ENCODE measurements at regions not wholly inside any gene's neighbourhood (a gene's known extent, or its start where the extent isn't known, plus 50 kb on each side); places are given as distances from the start of the nearest gene placed in this dataset.

- Histone ChIP-seq H2BK20ac (ENCODE audit: low read length) (no peak overlapping the region), H3K36me3 (ENCODE audit: control insufficient read depth in 2 of 4, insufficient read depth in 4 of 4, low read length in 3 of 4) (0 out of 8 replicates have a peak, but pooled peaks cover 0 to 3% (median 0%) of the 10 kb centered on the region in 4 experiments), H3K79me1 (ENCODE audit: low read depth, low read length) (no peaks in the 10 kb centered on the region), H4K8ac (ENCODE audit: extremely low read depth, insufficient read depth, low read length) (no peak overlapping the region), H3K23ac (ENCODE audit: insufficient read length) (no peak overlapping the region), H2AK5ac (ENCODE audit: low read depth, low read length) (no peak overlapping the region), H3K56ac (replicated peaks; ENCODE audit: insufficient read length, low read depth, low read length) (no peak overlapping the region), H3K9me3 (ENCODE audit: insufficient read depth in 2 of 2, low read depth in 1 of 2, low read length in 1 of 2) (peaks cover 0 to 9% of the 10 kb centered on the region in 2 experiments; a peak in 1 of 4 replicates), H2AFZ (ENCODE audit: low read length) (no peak overlapping the region), H3K23me2 (ENCODE audit: low read depth, low read length) (no peaks in the 10 kb centered on the region), H2BK12ac (ENCODE audit: low read depth, low read length) (no peak overlapping the region), H3K9ac (replicated peaks in 1 of 4; ENCODE audit: extremely low read depth in 1 of 4, low read depth in 3 of 4, low read length in 3 of 4) (no peak overlapping the region), H3K4me2 (ENCODE audit: insufficient read depth in 1 of 2, low read depth in 2 of 2, low read length in 2 of 2) (no peak overlapping the region; a peak in 1 of 4 replicates), H3K18ac (ENCODE audit: extremely low read depth, low read length) (peak overlapping the region; percentile 51; the same call in 1 of the 2 replicates), H3K4ac (replicated peaks; ENCODE audit: insufficient read length, low read depth, low read length) (no peak overlapping the region), H4K5ac (ENCODE audit: insufficient read length, low read depth, low read length) (no peak overlapping the region), H3K27ac (ENCODE audit: low read depth, low read length) (no peak overlapping the region), H4K91ac (replicated peaks; ENCODE audit: insufficient read length, low read length) (no peak overlapping the region), H2BK15ac (ENCODE audit: low read length) (no peak overlapping the region), H4K20me1 (replicated peaks in 1 of 2; ENCODE audit: control insufficient read depth in 1 of 2, insufficient read depth in 2 of 2, low read length in 2 of 2) (no peaks in the 10 kb centered on the region), H3K27me3 (replicated peaks in 1 of 4; ENCODE audit: control insufficient read depth in 3 of 4, extremely low read depth in 1 of 4, insufficient read depth in 3 of 4, low read length in 3 of 4) (peaks cover 0 to 6% (median under 1%) of the 10 kb centered on the region in 4 experiments; a peak in 4 of 7 replicates), H2BK5ac (ENCODE audit: low read depth, low read length) (no peak overlapping the region), H3K14ac (ENCODE audit: insufficient read length) (no peak overlapping the region), H3K79me2 (ENCODE audit: control insufficient read depth in 1 of 2, insufficient read depth in 2 of 2, low read length in 2 of 2) (no peaks in the 10 kb centered on the region), H3K4me3 (ENCODE audit: extremely low read depth in 1 of 4, insufficient read depth in 2 of 4, low read depth in 3 of 4, low read length in 4 of 4) (no peak overlapping the region), H2BK120ac (replicated peaks; ENCODE audit: low read depth, low read length) (no peak overlapping the region), H3K4me1 (replicated peaks in 1 of 4; ENCODE audit: control insufficient read depth in 3 of 4, insufficient read depth in 4 of 4, low read length in 3 of 4) (peaks cover 0 to 6% (median 1%) of the 10 kb centered on the region in 4 experiments; a peak in 3 of 7 replicates)
- FAIRE-seq: no peak
- POLR2A ChIA-PET (ENCODE audit: partially characterized antibody): no interaction called here
- 70% methylated on average over 18 of the region's 18 CpGs; no CpG with 5 or more reads in 1 of the 2 experiments for WGBS, 2 experiments (ENCODE audit: extremely low coverage in 1 of 2, insufficient coverage in 1 of 2, insufficient read length in 1 of 2, insufficient replicate concordance in 2 of 2, low coverage in 1 of 2, low lambda C conversion rate in 2 of 2, missing lambda C conversion rate in 1 of 2)
- no peak for DNase-seq (ENCODE audit: low read depth in 1 of 2, low spot score in 2 of 2)
- CTCF ChIA-PET (ENCODE audit: partially characterized antibody): interaction anchor here (0.8 to 1.2 kb wide), 2 partner anchors 53 to 105 kb away, joined by 3 read pairs; no protein-coding TSS in a partner anchor
- TF ChIP-seq GABPA (IDR thresholded peaks at IDR 0.05; ENCODE audit: borderline replicate concordance, insufficient read depth, low read length): no peak
- TF ChIP-seq ZNF274 (IDR thresholded peaks at IDR 0.05; ENCODE audit: borderline replicate concordance, extremely low read depth, low read length): no peak
- no peak for TF ChIP-seq CHD2 (IDR thresholded peaks at IDR 0.05; ENCODE audit: low read length)
- TF ChIP-seq RFX5 (IDR thresholded peaks at IDR 0.05; ENCODE audit: borderline replicate concordance, low read depth, low read length): no peak
- no peak for TF ChIP-seq GTF2F1 (IDR thresholded peaks at IDR 0.05; ENCODE audit: borderline replicate concordance, low read depth, low read length)
- no peak for TF ChIP-seq ATF3 (IDR thresholded peaks at IDR 0.05; ENCODE audit: insufficient read depth, low read depth, low read length)
- no peak for TF ChIP-seq CTBP2 (IDR thresholded peaks at IDR 0.05; ENCODE audit: borderline replicate concordance, insufficient read depth, insufficient read length, low read length)
- TF ChIP-seq CBX8 (IDR thresholded peaks at IDR 0.05; ENCODE audit: borderline replicate concordance, low read depth, low read length): no peak
- no peak for TF ChIP-seq RBBP5 (IDR thresholded peaks at IDR 0.05; ENCODE audit: borderline replicate concordance, low read depth, low read length)
- no peak for TF ChIP-seq RAD21 (IDR thresholded peaks at IDR 0.05 in 1 of 2, conservative IDR thresholded peaks at IDR 0.05 in 1 of 2; ENCODE audit: low read depth in 2 of 2, low read length in 2 of 2)
- TF ChIP-seq BACH1 (IDR thresholded peaks at IDR 0.05; ENCODE audit: low read length): no peak
- TF ChIP-seq POU5F1 (IDR thresholded peaks at IDR 0.05; ENCODE audit: low read depth, low read length): no peak
- TF ChIP-seq POLR2AphosphoS5 (IDR thresholded peaks at IDR 0.05; ENCODE audit: low read depth, low read length): no peak
- TF ChIP-seq CBX5 (IDR thresholded peaks at IDR 0.05; ENCODE audit: low read depth, low read length): no peak
Observed at GRCh38 chr22:26783885-26784284, 126.5 kb downstream of the MIAT start.

All from H1 (cell line).